ENCODE measurements at regions not wholly inside any gene's neighbourhood (a gene's known extent, or its start where the extent isn't known, plus 50 kb on each side); places are given as distances from the start of the nearest gene placed in this dataset.

GRCh38 chr2:51420511-51420910 lies 388.6 kb upstream of the NRXN1 start:
- no peak for TF ChIP-seq POLR2AphosphoS5 (IDR thresholded peaks at IDR 0.05)
- TF ChIP-seq, protein P1, sequence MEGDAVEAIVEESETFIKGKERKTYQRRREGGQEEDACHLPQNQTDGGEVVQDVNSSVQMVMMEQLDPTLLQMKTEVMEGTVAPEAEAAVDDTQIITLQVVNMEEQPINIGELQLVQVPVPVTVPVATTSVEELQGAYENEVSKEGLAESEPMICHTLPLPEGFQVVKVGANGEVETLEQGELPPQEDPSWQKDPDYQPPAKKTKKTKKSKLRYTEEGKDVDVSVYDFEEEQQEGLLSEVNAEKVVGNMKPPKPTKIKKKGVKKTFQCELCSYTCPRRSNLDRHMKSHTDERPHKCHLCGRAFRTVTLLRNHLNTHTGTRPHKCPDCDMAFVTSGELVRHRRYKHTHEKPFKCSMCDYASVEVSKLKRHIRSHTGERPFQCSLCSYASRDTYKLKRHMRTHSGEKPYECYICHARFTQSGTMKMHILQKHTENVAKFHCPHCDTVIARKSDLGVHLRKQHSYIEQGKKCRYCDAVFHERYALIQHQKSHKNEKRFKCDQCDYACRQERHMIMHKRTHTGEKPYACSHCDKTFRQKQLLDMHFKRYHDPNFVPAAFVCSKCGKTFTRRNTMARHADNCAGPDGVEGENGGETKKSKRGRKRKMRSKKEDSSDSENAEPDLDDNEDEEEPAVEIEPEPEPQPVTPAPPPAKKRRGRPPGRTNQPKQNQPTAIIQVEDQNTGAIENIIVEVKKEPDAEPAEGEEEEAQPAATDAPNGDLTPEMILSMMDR (IDR thresholded peaks at IDR 0.05): no peak
- no peak for TF ChIP-seq EP300 (IDR thresholded peaks at IDR 0.05; ENCODE audit: low read depth)

Data from transverse colon (tissue), 4 donors.